ENCODE measurements at regions not wholly inside any gene's neighbourhood (a gene's known extent, or its start where the extent isn't known, plus 50 kb on each side); places are given as distances from the start of the nearest gene placed in this dataset.
A peak's percentile ranks its signal among the peaks of the same experiment; 100 is the strongest.

GRCh38 chr2:74767618-74768017 lies 66.3 kb upstream of the HK2 start:
- H3K27me3 ChIP-seq (replicated peaks) = no peaks in the 10 kb centered on the region
- H3K9me3 ChIP-seq (replicated peaks) = no peaks in the 10 kb centered on the region
- no peak overlapping the region for H3K4me3 ChIP-seq
- H3K27ac ChIP-seq = no peak overlapping the region
- H3K36me3 ChIP-seq = no peaks in the 10 kb centered on the region
- no peak for DNase-seq (ENCODE audit: low read depth in 1 of 2, low spot score in 2 of 2)
- H3K4me1 ChIP-seq (replicated peaks) = peaks cover 22% of the 10 kb centered on the region

GRCh38 chr2:74768401-74768914 lies 65.5 kb upstream of the HK2 start:
- Histone ChIP-seq H3K9me3 (replicated peaks) (no peaks in the 10 kb centered on the region), H3K4me1 (replicated peaks) (peaks cover 22% of the 10 kb centered on the region), H3K27me3 (replicated peaks) (no peaks in the 10 kb centered on the region), H3K36me3 (no peaks in the 10 kb centered on the region), H3K4me3 (no peak overlapping the region), H3K27ac (peak overlapping the region; percentile 8; the same call in 1 of the 2 replicates)
- peak in 1 of 2 experiments; percentile 33 for DNase-seq (ENCODE audit: low read depth in 1 of 2, low spot score in 2 of 2)

- Histone ChIP-seq H3K36me3 (no peaks in the 10 kb centered on the region), H3K27ac (no peak overlapping the region), H3K27me3 (replicated peaks) (no peaks in the 10 kb centered on the region), H3K4me1 (replicated peaks) (peaks cover 16% of the 10 kb centered on the region), H3K4me3 (no peak overlapping the region), H3K9me3 (replicated peaks) (no peaks in the 10 kb centered on the region)
- no peak for DNase-seq (ENCODE audit: low read depth in 1 of 2, low spot score in 2 of 2)
Observed at GRCh38 chr2:74772046-74772445, 61.9 kb upstream of the HK2 start.

GRCh38 chr2:74777161-74777900 lies 56.6 kb upstream of the HK2 start:
- Histone ChIP-seq H3K4me1 (replicated peaks) (no peaks in the 10 kb centered on the region), H3K27ac (no peak overlapping the region), H3K9me3 (replicated peaks) (no peaks in the 10 kb centered on the region), H3K27me3 (replicated peaks) (no peaks in the 10 kb centered on the region), H3K36me3 (no peaks in the 10 kb centered on the region), H3K4me3 (no peak overlapping the region)
- DNase-seq (ENCODE audit: low read depth in 1 of 2, low spot score in 2 of 2) = no peak

GRCh38 chr2:74778381-74779264 lies 55.3 kb upstream of the HK2 start:
- DNase-seq (ENCODE audit: low read depth in 1 of 2, low spot score in 2 of 2) = no peak
- Histone ChIP-seq H3K27ac (no peak overlapping the region), H3K27me3 (replicated peaks) (no peaks in the 10 kb centered on the region), H3K9me3 (replicated peaks) (no peaks in the 10 kb centered on the region), H3K4me1 (replicated peaks) (no peaks in the 10 kb centered on the region), H3K36me3 (no peaks in the 10 kb centered on the region), H3K4me3 (no peak overlapping the region)

- Histone ChIP-seq H3K4me3 (no peak overlapping the region), H3K4me1 (replicated peaks) (no peaks in the 10 kb centered on the region), H3K36me3 (no peaks in the 10 kb centered on the region), H3K27me3 (replicated peaks) (no peaks in the 10 kb centered on the region), H3K9me3 (replicated peaks) (no peaks in the 10 kb centered on the region), H3K27ac (no peak overlapping the region)
- no peak for DNase-seq (ENCODE audit: low read depth in 1 of 2, low spot score in 2 of 2)
Observed at GRCh38 chr2:74779265-74779558, 54.7 kb upstream of the HK2 start.

- Histone ChIP-seq H3K4me3 (no peak overlapping the region), H3K9me3 (replicated peaks) (no peaks in the 10 kb centered on the region), H3K27me3 (replicated peaks) (no peaks in the 10 kb centered on the region), H3K36me3 (no peaks in the 10 kb centered on the region), H3K4me1 (replicated peaks) (no peaks in the 10 kb centered on the region), H3K27ac (no peak overlapping the region)
- no peak for DNase-seq (ENCODE audit: low read depth in 1 of 2, low spot score in 2 of 2)
Observed at GRCh38 chr2:74779587-74780135, 54.3 kb upstream of the HK2 start.
